ENCODE measurements at regions not wholly inside any gene's neighbourhood (a gene's known extent, or its start where the extent isn't known, plus 50 kb on each side); places are given as distances from the start of the nearest gene placed in this dataset.

DNA sequence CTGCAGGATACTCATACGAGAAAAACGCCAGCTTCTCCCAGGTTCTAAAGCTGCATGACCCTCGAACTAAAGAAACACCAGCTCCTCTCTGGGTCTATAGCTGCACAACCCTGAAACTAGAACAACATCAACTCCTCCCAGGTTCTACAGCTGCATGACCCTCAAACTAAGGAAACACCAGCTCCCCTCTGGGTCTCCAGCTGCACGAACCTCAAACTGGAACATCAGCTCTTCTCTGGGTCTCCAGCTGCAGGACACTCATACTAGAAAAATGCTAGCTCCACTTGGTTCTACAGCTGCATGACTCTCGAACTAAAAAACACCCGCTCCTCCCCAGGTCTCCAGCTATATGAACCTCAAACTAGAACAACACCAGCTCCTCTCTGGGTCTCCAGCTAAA is 811.1 kb downstream of the CDH9 start:
- Mint-ChIP-seq H3K36me3 (ENCODE audit: low read depth) (peaks cover 33% of the 10 kb centered on the region), H3K4me3 (no peak overlapping the region), H3K4me1 (ENCODE audit: low read depth) (no peaks in the 10 kb centered on the region), H3K9me3 (peaks cover 85% of the 10 kb centered on the region), H3K27ac (no peak overlapping the region), H3K27me3 (ENCODE audit: insufficient read depth) (peaks cover 9% of the 10 kb centered on the region)
- DNase-seq, result no peak
- TF ChIP-seq, protein P1, sequence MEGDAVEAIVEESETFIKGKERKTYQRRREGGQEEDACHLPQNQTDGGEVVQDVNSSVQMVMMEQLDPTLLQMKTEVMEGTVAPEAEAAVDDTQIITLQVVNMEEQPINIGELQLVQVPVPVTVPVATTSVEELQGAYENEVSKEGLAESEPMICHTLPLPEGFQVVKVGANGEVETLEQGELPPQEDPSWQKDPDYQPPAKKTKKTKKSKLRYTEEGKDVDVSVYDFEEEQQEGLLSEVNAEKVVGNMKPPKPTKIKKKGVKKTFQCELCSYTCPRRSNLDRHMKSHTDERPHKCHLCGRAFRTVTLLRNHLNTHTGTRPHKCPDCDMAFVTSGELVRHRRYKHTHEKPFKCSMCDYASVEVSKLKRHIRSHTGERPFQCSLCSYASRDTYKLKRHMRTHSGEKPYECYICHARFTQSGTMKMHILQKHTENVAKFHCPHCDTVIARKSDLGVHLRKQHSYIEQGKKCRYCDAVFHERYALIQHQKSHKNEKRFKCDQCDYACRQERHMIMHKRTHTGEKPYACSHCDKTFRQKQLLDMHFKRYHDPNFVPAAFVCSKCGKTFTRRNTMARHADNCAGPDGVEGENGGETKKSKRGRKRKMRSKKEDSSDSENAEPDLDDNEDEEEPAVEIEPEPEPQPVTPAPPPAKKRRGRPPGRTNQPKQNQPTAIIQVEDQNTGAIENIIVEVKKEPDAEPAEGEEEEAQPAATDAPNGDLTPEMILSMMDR (IDR thresholded peaks at IDR 0.05), result no peak

GRCh38 chr5:26205121-26205520 is 833.3 kb downstream of the CDH9 start:
- Mint-ChIP-seq H3K4me3 (no peak overlapping the region), H3K4me1 (ENCODE audit: low read depth) (no peaks in the 10 kb centered on the region), H3K27me3 (ENCODE audit: insufficient read depth) (no peaks in the 10 kb centered on the region), H3K9me3 (peaks cover 31% of the 10 kb centered on the region), H3K36me3 (ENCODE audit: low read depth) (no peaks in the 10 kb centered on the region), H3K27ac (no peak overlapping the region)
- DNase-seq, result no peak
- TF ChIP-seq, protein P1 (IDR thresholded peaks at IDR 0.05), result no peak

DNA sequence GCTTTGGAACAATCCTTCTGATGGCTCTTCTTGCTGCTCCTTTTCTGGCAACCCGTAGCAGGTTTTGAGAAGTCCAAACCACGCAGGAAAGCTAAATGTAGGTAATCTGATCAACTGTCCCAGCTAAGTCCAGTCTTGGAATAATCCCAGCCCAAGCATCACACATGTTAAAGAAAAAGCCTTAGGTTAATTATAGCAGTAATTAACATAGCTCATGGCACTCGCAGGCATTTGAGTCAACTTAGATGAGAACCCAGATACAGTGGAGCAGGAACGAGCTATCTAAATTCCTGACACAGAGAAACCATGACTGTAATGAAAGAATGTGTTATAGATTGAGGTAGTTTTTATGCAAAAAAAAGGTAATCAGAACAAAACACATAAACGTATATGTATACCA is 844.8 kb downstream of the CDH9 start:
- DNase-seq, result no peak
- TF ChIP-seq, protein P1 (IDR thresholded peaks at IDR 0.05), result no peak
- Mint-ChIP-seq H3K36me3 (ENCODE audit: low read depth) (no peaks in the 10 kb centered on the region), H3K4me3 (no peak overlapping the region), H3K27me3 (ENCODE audit: insufficient read depth) (no peaks in the 10 kb centered on the region; the same call in 1 of the 2 replicates), H3K27ac (no peak overlapping the region), H3K4me1 (ENCODE audit: low read depth) (no peaks in the 10 kb centered on the region), H3K9me3 (peaks cover 28% of the 10 kb centered on the region)

- no peak for DNase-seq
- Mint-ChIP-seq H3K36me3 (ENCODE audit: low read depth) (no peaks in the 10 kb centered on the region), H3K9me3 (peaks cover 20% of the 10 kb centered on the region), H3K4me1 (ENCODE audit: low read depth) (no peaks in the 10 kb centered on the region), H3K4me3 (no peak overlapping the region), H3K27me3 (ENCODE audit: insufficient read depth) (no peaks in the 10 kb centered on the region; the same call in 1 of the 2 replicates), H3K27ac (no peak overlapping the region)
- TF ChIP-seq, protein P1 (IDR thresholded peaks at IDR 0.05), result no peak
These were observed 845.9 kb downstream of the CDH9 start for GRCh38 chr5:26192486-26192885.

DNA sequence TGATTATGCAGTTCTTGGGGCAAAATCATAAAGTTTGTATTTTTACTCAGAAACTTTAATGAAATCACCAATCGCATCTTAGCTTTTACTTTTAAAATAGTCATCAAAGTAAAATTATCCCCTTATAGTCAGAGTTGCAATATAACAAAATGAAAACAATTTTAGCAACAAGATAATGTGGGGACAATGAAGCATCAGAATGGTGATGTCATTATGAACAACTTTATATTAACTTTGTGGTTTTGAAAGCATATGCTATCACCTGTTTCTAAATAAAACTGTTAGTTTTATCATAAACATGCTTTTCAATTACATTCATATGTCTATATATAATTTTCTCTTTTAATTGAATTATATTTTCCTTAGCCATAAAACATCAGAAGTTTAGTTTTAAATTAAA is 856.8 kb downstream of the CDH9 start:
- Mint-ChIP-seq H3K4me1 (ENCODE audit: low read depth) (no peaks in the 10 kb centered on the region), H3K27ac (no peak overlapping the region), H3K9me3 (peaks cover 19% of the 10 kb centered on the region), H3K36me3 (ENCODE audit: low read depth) (no peaks in the 10 kb centered on the region), H3K27me3 (ENCODE audit: insufficient read depth) (no peaks in the 10 kb centered on the region), H3K4me3 (no peak overlapping the region)
- TF ChIP-seq, protein P1 (IDR thresholded peaks at IDR 0.05), result no peak
- DNase-seq, result no peak

- DNase-seq, result no peak
- H3K4me1 Mint-ChIP-seq (ENCODE audit: low read depth), result no peaks in the 10 kb centered on the region
- no peaks in the 10 kb centered on the region for H3K27me3 Mint-ChIP-seq (ENCODE audit: insufficient read depth)
- peaks cover 13% of the 10 kb centered on the region; the same call in 1 of the 2 replicates for H3K36me3 Mint-ChIP-seq (ENCODE audit: low read depth)
- H3K9me3 Mint-ChIP-seq, result peaks cover 26% of the 10 kb centered on the region
- TF ChIP-seq, protein P1 (IDR thresholded peaks at IDR 0.05), result no peak
- H3K4me3 Mint-ChIP-seq, result no peak overlapping the region
- H3K27ac Mint-ChIP-seq, result no peak overlapping the region
These were observed 889.7 kb downstream of the CDH9 start for GRCh38 chr5:26148569-26149107.

All from HFFc6 (cell line).